Upper lobe of right lung (tissue), 1 donor: ENCODE measurements at regions not wholly inside any gene's neighbourhood (a gene's known extent, or its start where the extent isn't known, plus 50 kb on each side); places are given as distances from the start of the nearest gene placed in this dataset.

Source experiments
- ATAC-seq: fragments of 200-7000 bp; cut with Tn5 transposase; one replicate; pipeline ENCODE4 v1.9.1; 2020; ENCODE audit warnings: mild to moderate bottlenecking, moderate library complexity
- DNase-seq: peaks from one replicate; pipeline ENCODE4 v3.0.0-alpha.2; 2020
- H3K27ac ChIP-seq: fragments of 200-600 bp; one replicate; pipeline ENCODE4 v1.8.0; 2022
- H3K27me3 ChIP-seq: fragments of 200-600 bp; one replicate; pipeline ENCODE4 v1.8.0; 2022; ENCODE audit warnings: mild to moderate bottlenecking
- H3K36me3 ChIP-seq: fragments of 200-600 bp; one replicate; pipeline ENCODE4 v1.8.0; 2022
- H3K4me1 ChIP-seq: fragments of 200-600 bp; one replicate; pipeline ENCODE4 v1.8.0; 2022
- H3K4me3 ChIP-seq: fragments of 200-600 bp; one replicate; pipeline ENCODE4 v1.8.0; 2022; ENCODE audit warnings: mild to moderate bottlenecking
- H3K9me3 ChIP-seq: fragments of 200-600 bp; one replicate; pipeline ENCODE4 v1.8.0; 2022
- CTCF ChIP-seq: fragments of 200-600 bp; IDR thresholded peaks from one replicate; pipeline ENCODE4 v1.8.0; 2022; ENCODE audit warnings: antibody characterized with exemption
- intact Hi-C: fragments of 100-400 bp; cut with DNase I; formaldehyde crosslinking; loops from one replicate; pipeline ENCODE4 v1.11.0; 2022
- donor health status: DM: no; HTN: yes; CAD: no; lungs with severe emphysema.

GRCh38 chr11:82216927-82217570 is 516.6 kb downstream of the FAM181B start:
- Histone ChIP-seq H3K9me3 (no peaks in the 10 kb centered on the region), H3K4me1 (no peaks in the 10 kb centered on the region), H3K27ac (no peak overlapping the region), H3K4me3 (no peak overlapping the region), H3K27me3 (no peaks in the 10 kb centered on the region), H3K36me3 (no peaks in the 10 kb centered on the region)
- TF ChIP-seq CTCF = no peak
- ATAC-seq (no peak), DNase-seq (no peak)
- intact Hi-C loops = no loop called here

GRCh38 chr11:82210011-82210410 is 523.7 kb downstream of the FAM181B start:
- no peak for TF ChIP-seq CTCF
- Histone ChIP-seq H3K4me3 (no peak overlapping the region), H3K27me3 (no peaks in the 10 kb centered on the region), H3K27ac (no peak overlapping the region), H3K36me3 (no peaks in the 10 kb centered on the region), H3K9me3 (no peaks in the 10 kb centered on the region), H3K4me1 (no peaks in the 10 kb centered on the region)
- intact Hi-C loops = no loop called here
- no peak for DNase-seq
- ATAC-seq = no peak

- DNase-seq (no peak), ATAC-seq (no peak)
- Histone ChIP-seq H3K9me3 (no peaks in the 10 kb centered on the region), H3K27ac (no peak overlapping the region), H3K4me3 (no peak overlapping the region), H3K27me3 (no peaks in the 10 kb centered on the region), H3K36me3 (no peaks in the 10 kb centered on the region), H3K4me1 (no peaks in the 10 kb centered on the region)
- intact Hi-C loops = no loop called here
- no peak for TF ChIP-seq CTCF
Observed at GRCh38 chr11:82195283-82195682, 538.4 kb downstream of the FAM181B start.

GRCh38 chr11:82194521-82194920 is 539.1 kb downstream of the FAM181B start:
- Histone ChIP-seq H3K27ac (no peak overlapping the region), H3K27me3 (no peaks in the 10 kb centered on the region), H3K36me3 (no peaks in the 10 kb centered on the region), H3K4me1 (no peaks in the 10 kb centered on the region), H3K9me3 (no peaks in the 10 kb centered on the region), H3K4me3 (no peak overlapping the region)
- intact Hi-C loops = no loop called here
- no peak for DNase-seq
- ATAC-seq = peak; percentile 23
- TF ChIP-seq CTCF = no peak

GRCh38 chr11:82191695-82192094 is 542.0 kb downstream of the FAM181B start:
- H3K27me3 ChIP-seq = no peaks in the 10 kb centered on the region
- no peak for ATAC-seq
- intact Hi-C loops = no loop called here
- H3K36me3 ChIP-seq = no peaks in the 10 kb centered on the region
- no peak for TF ChIP-seq CTCF
- no peaks in the 10 kb centered on the region for H3K9me3 ChIP-seq
- no peak for DNase-seq
- H3K4me1 ChIP-seq = no peaks in the 10 kb centered on the region
- H3K4me3 ChIP-seq = no peak overlapping the region
- no peak overlapping the region for H3K27ac ChIP-seq

DNA sequence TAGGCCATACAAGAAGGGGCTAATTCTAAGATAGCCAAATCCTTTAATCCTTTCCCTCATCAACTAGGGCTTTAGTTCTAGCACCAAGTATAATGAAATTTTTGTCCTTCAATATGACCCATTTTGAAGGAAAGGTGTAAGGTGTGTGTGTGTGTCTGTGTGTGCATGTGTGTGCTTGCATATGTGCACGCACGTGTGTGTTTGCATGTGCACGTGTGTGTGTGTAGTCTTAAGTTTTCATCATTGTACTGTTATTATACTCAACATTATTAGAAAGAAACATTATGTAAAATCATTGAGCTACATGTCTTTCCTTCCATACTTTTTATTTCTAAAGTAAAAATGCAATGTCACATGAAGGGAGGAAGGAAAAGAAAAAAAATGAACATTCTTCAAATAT is 547.7 kb downstream of the FAM181B start:
- Histone ChIP-seq H3K27me3 (no peaks in the 10 kb centered on the region), H3K9me3 (no peaks in the 10 kb centered on the region), H3K4me1 (no peaks in the 10 kb centered on the region), H3K36me3 (no peaks in the 10 kb centered on the region), H3K4me3 (no peak overlapping the region), H3K27ac (no peak overlapping the region)
- no peak for TF ChIP-seq CTCF
- intact Hi-C loops = no loop called here
- ATAC-seq (no peak), DNase-seq (no peak)
